Nephron (organoid): ENCODE measurements at regions not wholly inside any gene's neighbourhood (a gene's known extent, or its start where the extent isn't known, plus 50 kb on each side); places are given as distances from the start of the nearest gene placed in this dataset.

Experiments
- H3K27ac Mint-ChIP-seq, 3 experiments: 2 replicates each; pipeline ENCODE4 v1.8.0; 2020; ENCODE audit warnings: mixed read lengths in 3 of 3, mild to moderate bottlenecking in 2 of 3, moderate library complexity in 1 of 3
- H3K27me3 Mint-ChIP-seq: 2 replicates; pipeline ENCODE4 v1.8.0; 2021; ENCODE audit warnings: low read depth, mild to moderate bottlenecking, moderate library complexity, mixed read lengths
- H3K36me3 Mint-ChIP-seq: 2 replicates; pipeline ENCODE4 v1.8.0; 2020; ENCODE audit warnings: low read depth, mixed read lengths
- H3K4me1 Mint-ChIP-seq: 2 replicates; pipeline ENCODE4 v1.8.0; 2020; ENCODE audit warnings: mixed read lengths
- H3K4me3 Mint-ChIP-seq, 3 experiments: 2 replicates each; pipeline ENCODE4 v1.8.0; 2020; ENCODE audit warnings: mild to moderate bottlenecking in 3 of 3, mixed read lengths in 3 of 3, moderate library complexity in 2 of 3
- H3K9me3 Mint-ChIP-seq: 2 replicates; pipeline ENCODE4 v1.8.0; 2020; ENCODE audit warnings: mixed read lengths
- TF ChIP-seq, protein P1 (sequence below), 3 experiments: fragments of 200-600 bp; sonication (generic); IDR thresholded peaks; one replicate each; pipeline ENCODE4 v1.5.0; 2021; ENCODE audit warnings: antibody characterized with exemption in 3 of 3; ENCODE audit not compliant: unreplicated experiment in 3 of 3

DNA sequence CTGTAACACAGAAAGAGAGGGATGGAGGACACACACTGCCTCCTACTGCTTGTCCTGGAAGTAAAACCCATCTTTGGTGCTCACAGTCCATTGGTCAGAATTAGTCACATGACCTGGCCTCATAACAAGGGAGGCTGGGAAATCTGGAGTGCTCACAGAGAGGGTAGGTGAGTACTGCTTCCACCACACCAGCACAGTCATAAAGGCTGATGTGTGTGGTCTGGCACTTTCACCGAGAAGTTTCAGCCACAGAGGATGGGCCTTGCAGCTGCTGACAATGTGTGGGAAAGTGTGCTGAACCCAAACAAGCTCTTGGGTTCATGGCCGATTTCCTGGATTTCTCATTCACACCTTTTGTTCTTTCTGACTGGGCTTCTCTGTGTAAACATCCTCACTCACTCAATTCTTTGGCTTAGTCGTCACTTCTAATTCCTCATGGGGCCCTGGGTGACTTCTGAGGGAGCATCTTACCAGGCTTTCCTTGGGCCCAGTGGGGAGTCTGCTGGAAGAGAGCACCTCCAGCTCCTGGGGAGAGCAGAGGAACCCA is 100.7 kb downstream of the ASB7 start:
- Mint-ChIP-seq H3K27ac (no peak overlapping the region), H3K9me3 (peaks cover 4% of the 10 kb centered on the region), H3K4me3 (no peak overlapping the region), H3K4me1 (no peaks in the 10 kb centered on the region), H3K36me3 (no peaks in the 10 kb centered on the region), H3K27me3 (peaks cover 10% of the 10 kb centered on the region)
- TF ChIP-seq, protein P1, sequence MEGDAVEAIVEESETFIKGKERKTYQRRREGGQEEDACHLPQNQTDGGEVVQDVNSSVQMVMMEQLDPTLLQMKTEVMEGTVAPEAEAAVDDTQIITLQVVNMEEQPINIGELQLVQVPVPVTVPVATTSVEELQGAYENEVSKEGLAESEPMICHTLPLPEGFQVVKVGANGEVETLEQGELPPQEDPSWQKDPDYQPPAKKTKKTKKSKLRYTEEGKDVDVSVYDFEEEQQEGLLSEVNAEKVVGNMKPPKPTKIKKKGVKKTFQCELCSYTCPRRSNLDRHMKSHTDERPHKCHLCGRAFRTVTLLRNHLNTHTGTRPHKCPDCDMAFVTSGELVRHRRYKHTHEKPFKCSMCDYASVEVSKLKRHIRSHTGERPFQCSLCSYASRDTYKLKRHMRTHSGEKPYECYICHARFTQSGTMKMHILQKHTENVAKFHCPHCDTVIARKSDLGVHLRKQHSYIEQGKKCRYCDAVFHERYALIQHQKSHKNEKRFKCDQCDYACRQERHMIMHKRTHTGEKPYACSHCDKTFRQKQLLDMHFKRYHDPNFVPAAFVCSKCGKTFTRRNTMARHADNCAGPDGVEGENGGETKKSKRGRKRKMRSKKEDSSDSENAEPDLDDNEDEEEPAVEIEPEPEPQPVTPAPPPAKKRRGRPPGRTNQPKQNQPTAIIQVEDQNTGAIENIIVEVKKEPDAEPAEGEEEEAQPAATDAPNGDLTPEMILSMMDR (IDR thresholded peaks at IDR 0.05; ENCODE audit: unreplicated experiment in 3 of 3), result no peak

DNA sequence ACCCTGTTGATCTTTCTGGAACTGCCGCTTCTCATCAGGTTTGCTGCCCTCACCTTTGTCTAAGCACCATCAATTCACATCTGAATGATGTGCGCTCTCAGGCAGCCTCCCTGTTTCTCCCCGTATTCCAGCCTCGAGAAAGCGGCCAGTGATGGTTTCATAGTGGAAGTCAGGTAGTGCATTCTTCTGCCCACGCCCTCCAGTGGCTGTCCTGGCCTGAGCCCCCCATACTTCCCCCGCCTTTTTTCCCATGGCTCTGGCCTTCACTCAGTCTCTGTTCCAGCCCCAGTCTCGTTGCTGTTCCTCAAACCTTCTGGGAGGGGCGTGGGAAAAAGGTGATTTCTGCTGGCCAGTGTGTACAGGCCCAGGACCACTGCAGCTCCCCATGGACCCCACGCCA is 101.3 kb downstream of the ASB7 start:
- H3K36me3 Mint-ChIP-seq, result no peaks in the 10 kb centered on the region
- H3K27me3 Mint-ChIP-seq, result peaks cover 10% of the 10 kb centered on the region
- TF ChIP-seq, protein P1 (IDR thresholded peaks at IDR 0.05; ENCODE audit: unreplicated experiment in 3 of 3), result no peak
- H3K4me1 Mint-ChIP-seq, result peaks cover 5% of the 10 kb centered on the region
- H3K27ac Mint-ChIP-seq, result no peak overlapping the region
- no peak overlapping the region for H3K4me3 Mint-ChIP-seq
- peaks cover 6% of the 10 kb centered on the region for H3K9me3 Mint-ChIP-seq

DNA sequence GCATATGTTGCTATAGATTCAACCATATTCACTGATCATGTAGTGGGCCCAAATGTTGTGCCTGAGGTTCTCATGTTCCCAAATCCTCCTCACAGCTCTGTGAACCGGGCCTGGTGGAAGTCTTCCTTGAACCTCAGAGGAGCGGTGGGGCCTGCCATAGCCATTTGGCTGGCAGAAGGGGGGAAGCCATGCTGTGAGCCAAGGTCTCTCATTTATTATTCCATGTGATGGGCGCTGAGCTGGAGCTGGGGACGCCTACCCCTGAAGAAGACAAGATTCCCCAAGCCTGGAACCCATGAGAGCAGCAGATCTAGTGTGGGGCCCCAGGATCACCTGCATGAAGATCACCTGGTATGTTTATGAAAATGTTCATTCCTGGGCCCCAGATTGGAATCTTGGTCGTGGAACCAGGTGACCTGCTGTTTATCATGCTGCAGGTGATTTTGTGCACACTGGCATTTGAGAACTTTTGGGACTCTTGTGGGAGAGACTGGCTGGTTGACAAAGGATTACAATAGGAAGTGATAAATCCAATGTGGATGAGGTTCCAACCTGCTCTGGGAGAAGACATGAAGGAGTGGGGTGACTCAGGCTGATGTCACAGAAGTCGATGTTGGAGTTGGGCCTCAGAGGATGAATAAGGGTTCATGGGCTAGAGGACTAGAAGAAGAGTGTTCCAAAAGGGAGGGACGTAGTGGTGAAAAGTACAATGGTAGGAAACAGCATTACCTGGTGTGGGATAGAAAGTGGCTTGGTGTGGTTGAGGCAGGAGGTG is 102.1 kb downstream of the ASB7 start:
- Mint-ChIP-seq H3K9me3 (peaks cover 11% of the 10 kb centered on the region), H3K4me3 (no peak overlapping the region), H3K27me3 (peaks cover 6% of the 10 kb centered on the region), H3K27ac (no peak overlapping the region), H3K4me1 (peaks cover 6% of the 10 kb centered on the region), H3K36me3 (no peaks in the 10 kb centered on the region)
- TF ChIP-seq, protein P1 (IDR thresholded peaks at IDR 0.05; ENCODE audit: unreplicated experiment in 3 of 3), result no peak

DNA sequence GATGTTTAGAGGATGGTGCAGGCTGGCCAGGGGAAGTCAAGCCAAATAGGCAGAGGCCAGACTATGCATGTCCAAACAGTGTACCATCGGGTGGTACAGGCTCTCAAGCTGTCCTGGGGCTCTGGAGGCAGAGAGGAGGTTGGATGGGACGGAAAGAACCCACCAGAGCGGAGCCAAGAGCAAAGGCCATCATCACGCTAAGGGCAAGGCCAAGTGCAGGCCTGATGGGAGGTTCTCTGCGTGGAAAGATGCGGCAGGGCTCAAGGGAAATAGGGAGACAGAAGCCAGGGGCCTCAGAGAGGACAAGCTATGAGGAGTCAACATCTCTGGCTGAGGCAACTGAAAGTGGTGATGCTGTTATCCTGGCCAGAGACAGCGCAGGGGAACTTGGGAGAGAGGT is 102.7 kb downstream of the ASB7 start:
- H3K4me1 Mint-ChIP-seq, result peaks cover 11% of the 10 kb centered on the region
- H3K36me3 Mint-ChIP-seq, result no peaks in the 10 kb centered on the region
- no peak overlapping the region for H3K4me3 Mint-ChIP-seq
- peaks cover 12% of the 10 kb centered on the region for H3K27me3 Mint-ChIP-seq
- TF ChIP-seq, protein P1 (IDR thresholded peaks at IDR 0.05; ENCODE audit: unreplicated experiment in 3 of 3), result no peak
- peaks cover 14% of the 10 kb centered on the region for H3K9me3 Mint-ChIP-seq
- H3K27ac Mint-ChIP-seq, result no peak overlapping the region

DNA sequence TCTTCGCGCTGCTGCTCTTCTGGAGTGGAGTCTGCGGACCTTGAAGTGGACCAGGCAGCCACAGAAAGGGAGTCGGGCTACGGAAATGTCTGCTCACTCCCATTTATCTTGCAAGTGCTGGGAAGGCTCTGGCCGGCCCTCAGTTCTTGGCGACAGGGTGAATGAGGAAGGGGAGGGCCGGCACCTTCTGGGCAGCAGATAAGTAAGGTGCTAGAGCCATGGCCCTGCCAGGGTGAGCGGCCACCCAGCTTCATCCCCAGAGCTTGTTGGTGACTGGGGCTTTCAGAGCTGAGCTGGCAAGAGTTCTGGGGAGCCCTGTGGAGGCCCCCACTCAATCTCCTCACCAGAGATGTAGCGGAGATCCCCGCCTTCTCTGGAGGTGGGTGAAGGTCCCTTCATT is 103.5 kb downstream of the ASB7 start:
- Mint-ChIP-seq H3K9me3 (peaks cover 20% of the 10 kb centered on the region), H3K36me3 (no peaks in the 10 kb centered on the region), H3K4me3 (no peak overlapping the region), H3K4me1 (peaks cover 15% of the 10 kb centered on the region), H3K27ac (no peak overlapping the region), H3K27me3 (peaks cover 17% of the 10 kb centered on the region)
- TF ChIP-seq, protein P1 (IDR thresholded peaks at IDR 0.05; ENCODE audit: unreplicated experiment in 3 of 3), result no peak

DNA sequence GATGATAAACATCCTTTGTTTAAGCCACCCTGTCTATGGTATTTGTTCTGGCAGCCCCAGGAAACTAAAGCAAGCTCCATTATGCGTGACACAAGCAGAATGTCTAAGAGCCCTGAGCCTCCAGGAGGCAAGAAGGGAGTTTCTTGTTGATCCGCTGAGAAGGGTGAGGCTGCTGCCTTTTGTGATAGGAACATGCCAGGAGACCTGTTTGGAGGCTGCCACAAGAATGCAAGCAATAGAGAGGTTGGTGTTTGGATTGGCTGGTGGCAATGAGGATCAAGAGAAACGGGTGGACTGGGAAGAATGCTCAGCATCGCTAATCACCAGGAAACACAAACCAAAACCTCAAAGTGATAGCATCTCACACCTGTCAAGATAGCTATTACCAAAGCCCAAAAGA is 104.8 kb downstream of the ASB7 start:
- Mint-ChIP-seq H3K27ac (no peak overlapping the region), H3K27me3 (peaks cover 17% of the 10 kb centered on the region), H3K4me3 (no peak overlapping the region), H3K36me3 (no peaks in the 10 kb centered on the region), H3K9me3 (peaks cover 20% of the 10 kb centered on the region), H3K4me1 (peaks cover 22% of the 10 kb centered on the region)
- TF ChIP-seq, protein P1 (IDR thresholded peaks at IDR 0.05; ENCODE audit: unreplicated experiment in 3 of 3), result no peak
